ENCODE measurements at regions not wholly inside any gene's neighbourhood (a gene's known extent, or its start where the extent isn't known, plus 50 kb on each side); places are given as distances from the start of the nearest gene placed in this dataset.

DNA sequence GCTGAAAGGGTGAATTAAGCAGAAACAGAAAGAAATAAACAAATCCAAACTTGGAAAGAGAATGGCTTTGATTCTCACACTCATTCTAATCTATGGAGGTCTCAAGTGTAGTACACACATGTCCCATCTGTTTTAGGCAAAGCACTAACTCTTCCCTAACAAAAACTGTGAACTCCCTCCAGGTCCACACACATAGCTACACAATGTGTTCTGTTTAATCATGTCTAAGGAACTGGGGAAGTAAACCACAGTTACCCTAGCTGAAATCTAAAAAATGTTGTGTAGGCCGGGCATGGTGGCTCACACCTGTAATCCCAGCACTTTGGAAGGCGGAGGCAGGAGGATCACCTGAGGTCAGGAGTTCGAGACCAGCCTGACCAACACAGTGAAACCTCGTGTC is 118.7 kb upstream of the FST start:
- peaks cover 7% of the 10 kb centered on the region for H3K9me3 Mint-ChIP-seq (ENCODE audit: low read depth, unreplicated experiment)
- H3K27me3 Mint-ChIP-seq (ENCODE audit: unreplicated experiment): no peaks in the 10 kb centered on the region
- H3K4me3 Mint-ChIP-seq (ENCODE audit: low read depth, unreplicated experiment): peak overlapping the region; percentile 17
- intact Hi-C loops (cut with micrococcal nuclease; ENCODE audit: unreplicated experiment): loop anchor here (1.0 to 10.0 kb wide), 6 partner anchors 39 to 187 kb away; no protein-coding TSS in a partner anchor
- H3K36me3 Mint-ChIP-seq (ENCODE audit: insufficient read depth, unreplicated experiment): peaks cover 46% of the 10 kb centered on the region
- BruUV-seq (replicated peaks): no TSS peak
- peaks cover 77% of the 10 kb centered on the region for H3K4me1 Mint-ChIP-seq (ENCODE audit: low read depth, unreplicated experiment)
- no peak for DNase-seq
- peak overlapping the region; percentile 99 for H3K27ac Mint-ChIP-seq (ENCODE audit: unreplicated experiment)
- CTCF ChIA-PET: interaction anchor here (0.8 kb wide), 1 partner anchor 34 kb away, joined by 3 read pairs; no protein-coding TSS in a partner anchor
- TF ChIP-seq CTCF (IDR thresholded peaks at IDR 0.05; ENCODE audit: unreplicated experiment): no peak

DNA sequence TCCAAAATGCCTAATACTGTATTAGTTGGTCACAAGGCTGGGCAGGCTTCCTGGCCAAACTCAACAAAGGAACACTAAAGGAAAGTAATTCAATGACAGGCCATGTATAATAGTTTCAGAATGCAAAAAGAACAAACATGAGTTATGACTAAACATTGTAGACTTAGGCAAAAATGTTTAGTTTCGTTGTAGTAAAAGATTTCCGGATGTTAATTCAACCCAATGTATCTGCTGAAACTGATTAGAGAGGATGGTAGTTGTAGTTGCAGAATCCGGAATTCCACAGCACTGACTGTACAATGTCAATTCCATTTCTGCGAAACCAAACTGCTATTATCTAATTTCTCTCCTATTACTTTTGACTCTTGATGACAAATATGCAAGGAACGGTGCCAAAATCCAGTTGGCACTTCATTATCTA is 117.9 kb upstream of the FST start:
- intact Hi-C loops (cut with micrococcal nuclease; ENCODE audit: unreplicated experiment): loop anchor here (1.0 to 10.0 kb wide), 5 partner anchors 40 to 188 kb away; no protein-coding TSS in a partner anchor
- peaks cover 40% of the 10 kb centered on the region for H3K36me3 Mint-ChIP-seq (ENCODE audit: insufficient read depth, unreplicated experiment)
- no TSS peak for BruUV-seq (replicated peaks)
- H3K27ac Mint-ChIP-seq (ENCODE audit: unreplicated experiment): peak overlapping the region; percentile 99
- H3K27me3 Mint-ChIP-seq (ENCODE audit: unreplicated experiment): no peaks in the 10 kb centered on the region
- peak; percentile 60 for DNase-seq
- CTCF ChIA-PET: no interaction called here
- H3K4me1 Mint-ChIP-seq (ENCODE audit: low read depth, unreplicated experiment): peaks cover 71% of the 10 kb centered on the region
- H3K9me3 Mint-ChIP-seq (ENCODE audit: low read depth, unreplicated experiment): peaks cover 3% of the 10 kb centered on the region
- H3K4me3 Mint-ChIP-seq (ENCODE audit: low read depth, unreplicated experiment): no peak overlapping the region
- no peak for TF ChIP-seq CTCF (IDR thresholded peaks at IDR 0.05; ENCODE audit: unreplicated experiment)

DNA sequence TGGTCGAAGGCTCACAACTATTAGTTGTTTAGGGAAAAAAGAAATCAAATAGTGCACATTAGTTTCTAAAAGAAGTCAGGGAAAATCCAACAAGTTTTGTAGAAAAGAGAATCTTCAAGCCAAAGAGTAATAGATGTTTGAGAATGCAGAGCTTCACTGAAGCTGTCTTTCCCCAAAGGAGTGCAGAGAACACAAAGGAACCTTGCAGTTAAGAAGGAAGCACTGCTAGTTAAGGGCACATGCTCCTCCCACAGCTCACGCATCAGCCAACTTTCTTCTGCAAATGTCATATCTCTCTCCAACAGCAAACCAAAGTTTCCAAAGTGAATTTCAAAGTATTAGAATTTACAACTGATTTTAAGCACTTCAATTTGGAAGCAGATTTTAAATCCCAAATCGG is 116.4 kb upstream of the FST start:
- no peak for DNase-seq
- H3K4me1 Mint-ChIP-seq (ENCODE audit: low read depth, unreplicated experiment): peaks cover 71% of the 10 kb centered on the region

DNA sequence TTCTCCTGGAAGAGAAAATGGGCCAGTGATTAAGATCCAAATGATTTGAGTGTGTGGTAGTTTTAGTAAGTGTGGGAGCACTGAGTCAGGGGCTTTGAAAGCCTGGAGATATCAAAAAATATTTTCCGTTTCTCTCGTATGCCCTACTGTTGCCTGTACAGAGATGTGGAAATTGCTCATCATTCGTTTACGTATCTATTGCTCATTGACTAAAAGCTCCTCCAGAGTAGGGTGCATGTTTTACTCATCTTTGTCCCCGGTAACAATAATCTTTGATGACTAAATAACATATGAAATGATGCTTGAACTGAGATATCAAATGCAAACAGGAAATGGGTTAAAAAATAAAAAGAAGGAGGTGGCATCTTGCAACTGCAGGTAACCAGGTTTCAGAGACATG is 114.2 kb upstream of the FST start:
- Mint-ChIP-seq H3K36me3 (ENCODE audit: insufficient read depth, unreplicated experiment) (peaks cover 21% of the 10 kb centered on the region), H3K27me3 (ENCODE audit: unreplicated experiment) (no peaks in the 10 kb centered on the region), H3K4me3 (ENCODE audit: low read depth, unreplicated experiment) (no peak overlapping the region), H3K4me1 (ENCODE audit: low read depth, unreplicated experiment) (peaks cover 66% of the 10 kb centered on the region), H3K27ac (ENCODE audit: unreplicated experiment) (peak overlapping the region; percentile 74), H3K9me3 (ENCODE audit: low read depth, unreplicated experiment) (peaks cover 3% of the 10 kb centered on the region)
- no peak for DNase-seq
- no TSS peak for BruUV-seq (replicated peaks)
- no peak for TF ChIP-seq CTCF (IDR thresholded peaks at IDR 0.05; ENCODE audit: unreplicated experiment)
- intact Hi-C loops (cut with micrococcal nuclease; ENCODE audit: unreplicated experiment): loop anchor here (10.0 kb wide), 1 partner anchor 191 kb away; no protein-coding TSS in a partner anchor
- CTCF ChIA-PET: interaction anchor here (0.7 kb wide), 1 partner anchor 57 kb away, joined by 3 read pairs; no protein-coding TSS in a partner anchor

More for the DNA sequence above, 116.4 kb upstream of the FST start:
- no peak overlapping the region for H3K4me3 Mint-ChIP-seq (ENCODE audit: low read depth, unreplicated experiment)
- peaks cover 30% of the 10 kb centered on the region for H3K36me3 Mint-ChIP-seq (ENCODE audit: insufficient read depth, unreplicated experiment)
- CTCF ChIA-PET: interaction anchor here (0.5 to 0.8 kb wide), 2 partner anchors 67 to 101 kb away, joined by 3 read pairs; no protein-coding TSS in a partner anchor
- BruUV-seq (replicated peaks): no TSS peak
- no peak for TF ChIP-seq CTCF (IDR thresholded peaks at IDR 0.05; ENCODE audit: unreplicated experiment)
- H3K27me3 Mint-ChIP-seq (ENCODE audit: unreplicated experiment): no peaks in the 10 kb centered on the region
- peaks cover 3% of the 10 kb centered on the region for H3K9me3 Mint-ChIP-seq (ENCODE audit: low read depth, unreplicated experiment)
- intact Hi-C loops (cut with micrococcal nuclease; ENCODE audit: unreplicated experiment): loop anchor here (5.0 to 10.0 kb wide), 3 partner anchors 42 to 189 kb away; no protein-coding TSS in a partner anchor
- peak overlapping the region; percentile 99 for H3K27ac Mint-ChIP-seq (ENCODE audit: unreplicated experiment)
